ENCODE measurements at regions not wholly inside any gene's neighbourhood (a gene's known extent, or its start where the extent isn't known, plus 50 kb on each side); places are given as distances from the start of the nearest gene placed in this dataset.

DNA sequence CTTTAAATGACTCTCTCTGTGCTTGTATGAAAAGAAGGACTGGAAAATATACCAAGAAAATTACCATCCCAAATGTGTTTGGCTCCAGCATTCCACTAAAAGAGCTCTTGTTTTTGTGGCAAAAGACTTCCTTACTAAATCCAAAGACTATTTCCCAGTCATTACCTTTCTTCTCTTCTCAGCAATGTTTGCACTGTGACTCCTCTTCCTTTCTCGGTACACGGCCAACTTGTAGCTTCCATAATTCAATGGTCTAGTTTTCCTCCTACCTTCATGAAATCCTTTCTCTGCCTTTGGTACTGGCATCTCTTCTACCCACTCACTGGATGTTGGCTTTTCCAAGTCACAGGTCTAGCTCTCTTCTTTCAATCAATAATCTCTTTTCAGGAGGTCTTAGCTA is 568.5 kb upstream of the JAG1 start (continued):
- TF ChIP-seq FOXP4 (CRISPR knock-in tag; IDR thresholded peaks at IDR 0.05) (no peak), ELF4 (CRISPR knock-in tag; IDR thresholded peaks at IDR 0.05; ENCODE audit: low read depth) (no peak), MYBL2 (CRISPR knock-in tag; IDR thresholded peaks at IDR 0.05) (no peak), JAZF1 (CRISPR knock-in tag; IDR thresholded peaks at IDR 0.05) (no peak), ERG (CRISPR knock-in tag; IDR thresholded peaks at IDR 0.05) (no peak)

GRCh38 chr20:11245431-11245830 is 571.6 kb upstream of the JAG1 start:
- ATAC-seq (no peak), DNase-seq (ENCODE audit: low spot score) (no peak)
- ChIA-PET CTCF (interaction anchor here (0.7 to 0.8 kb wide), 2 partner anchors 41 to 288 kb away, joined by 3 read pairs; no protein-coding TSS in a partner anchor), POLR2A (no interaction called here)
- Mint-ChIP-seq H3K9me3 (peaks cover 3% of the 10 kb centered on the region; the same call in 1 of the 2 replicates), H3K4me3 (no peak overlapping the region), H3K27ac (no peak overlapping the region), H3K27me3 (ENCODE audit: low read depth) (no peaks in the 10 kb centered on the region; the same call in 1 of the 2 replicates), H3K36me3 (no peaks in the 10 kb centered on the region), H3K4me1 (peaks cover 22% of the 10 kb centered on the region)
- TF ChIP-seq FOXJ3 (CRISPR knock-in tag; IDR thresholded peaks at IDR 0.05; ENCODE audit: borderline replicate concordance) (no peak), PREB (CRISPR knock-in tag; IDR thresholded peaks at IDR 0.05; ENCODE audit: borderline replicate concordance) (no peak), ZNF138 (CRISPR knock-in tag; conservative IDR thresholded peaks at IDR 0.05) (no peak), GABPB1 (CRISPR knock-in tag; IDR thresholded peaks at IDR 0.05) (no peak), CREB1 (CRISPR knock-in tag; IDR thresholded peaks at IDR 0.05) (no peak), ZBTB21 (CRISPR knock-in tag; IDR thresholded peaks at IDR 0.05; ENCODE audit: borderline replicate concordance) (no peak), ATF2 (CRISPR knock-in tag; IDR thresholded peaks at IDR 0.05; ENCODE audit: borderline replicate concordance, low read depth) (no peak), ZNF281 (CRISPR knock-in tag; IDR thresholded peaks at IDR 0.05) (no peak), MAX (CRISPR knock-in tag; IDR thresholded peaks at IDR 0.05) (no peak)
- TF ChIP-seq, protein P1, sequence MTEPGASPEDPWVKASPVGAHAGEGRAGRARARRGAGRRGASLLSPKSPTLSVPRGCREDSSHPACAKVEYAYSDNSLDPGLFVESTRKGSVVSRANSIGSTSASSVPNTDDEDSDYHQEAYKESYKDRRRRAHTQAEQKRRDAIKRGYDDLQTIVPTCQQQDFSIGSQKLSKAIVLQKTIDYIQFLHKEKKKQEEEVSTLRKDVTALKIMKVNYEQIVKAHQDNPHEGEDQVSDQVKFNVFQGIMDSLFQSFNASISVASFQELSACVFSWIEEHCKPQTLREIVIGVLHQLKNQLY (CRISPR knock-in tag; IDR thresholded peaks at IDR 0.05), result no peak
- TF ChIP-seq, protein P2, sequence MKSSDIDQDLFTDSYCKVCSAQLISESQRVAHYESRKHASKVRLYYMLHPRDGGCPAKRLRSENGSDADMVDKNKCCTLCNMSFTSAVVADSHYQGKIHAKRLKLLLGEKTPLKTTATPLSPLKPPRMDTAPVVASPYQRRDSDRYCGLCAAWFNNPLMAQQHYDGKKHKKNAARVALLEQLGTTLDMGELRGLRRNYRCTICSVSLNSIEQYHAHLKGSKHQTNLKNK (CRISPR knock-in tag; IDR thresholded peaks at IDR 0.05), result no peak
- TF ChIP-seq, protein P3, sequence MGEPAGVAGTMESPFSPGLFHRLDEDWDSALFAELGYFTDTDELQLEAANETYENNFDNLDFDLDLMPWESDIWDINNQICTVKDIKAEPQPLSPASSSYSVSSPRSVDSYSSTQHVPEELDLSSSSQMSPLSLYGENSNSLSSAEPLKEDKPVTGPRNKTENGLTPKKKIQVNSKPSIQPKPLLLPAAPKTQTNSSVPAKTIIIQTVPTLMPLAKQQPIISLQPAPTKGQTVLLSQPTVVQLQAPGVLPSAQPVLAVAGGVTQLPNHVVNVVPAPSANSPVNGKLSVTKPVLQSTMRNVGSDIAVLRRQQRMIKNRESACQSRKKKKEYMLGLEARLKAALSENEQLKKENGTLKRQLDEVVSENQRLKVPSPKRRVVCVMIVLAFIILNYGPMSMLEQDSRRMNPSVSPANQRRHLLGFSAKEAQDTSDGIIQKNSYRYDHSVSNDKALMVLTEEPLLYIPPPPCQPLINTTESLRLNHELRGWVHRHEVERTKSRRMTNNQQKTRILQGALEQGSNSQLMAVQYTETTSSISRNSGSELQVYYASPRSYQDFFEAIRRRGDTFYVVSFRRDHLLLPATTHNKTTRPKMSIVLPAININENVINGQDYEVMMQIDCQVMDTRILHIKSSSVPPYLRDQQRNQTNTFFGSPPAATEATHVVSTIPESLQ (CRISPR knock-in tag; IDR thresholded peaks at IDR 0.05), result no peak
